Pancreas (tissue), 10 donors: ENCODE measurements at regions not wholly inside any gene's neighbourhood (a gene's known extent, or its start where the extent isn't known, plus 50 kb on each side); places are given as distances from the start of the nearest gene placed in this dataset.

ENCODE experiments used
- ATAC-seq, 4 donors: fragments of 200-7000 bp; cut with Tn5 transposase; one replicate each; pipeline versions ENCODE4 v1.8.0 to v1.9.1; 2020; ENCODE audit warnings: mild to moderate bottlenecking in 4 of 4, moderate library complexity in 4 of 4
- DNase-seq, 6 donors: peaks; one replicate each; pipeline ENCODE4 v3.0.0-alpha.2; 2020
- FAIRE-seq: peaks from 2 replicates; lab custom pipeline; 2012; peaks lifted over from hg19 to GRCh38; lab: Jason Lieb, UNC
- H3K27ac ChIP-seq, 4 donors: fragments of 200-600 bp; sonication (generic); 1 replicate in 3 of 4; 2 replicates in 1 of 4; pipeline versions ENCODE4 v1.5.0 to v1.8.0; 2020
- H3K27me3 ChIP-seq, 4 donors: fragments of 200-600 bp; one replicate each; pipeline ENCODE4 v1.8.0; 2021
- H3K36me3 ChIP-seq, 3 donors: fragments of 200-600 bp; sonication (generic) in 1 of 3; one replicate each; pipeline versions ENCODE4 v1.5.0 to v1.8.0; 2020 to 2021
- H3K4me1 ChIP-seq, 3 donors: fragments of 200-600 bp; one replicate each; pipeline ENCODE4 v1.8.0; 2021
- H3K4me3 ChIP-seq, 4 donors: fragments of 200-600 bp; sonication (generic) in 2 of 4; one replicate each; pipeline versions ENCODE4 v1.5.0 to v1.8.0; 2020 to 2021
- H3K9me3 ChIP-seq, 4 donors: fragments of 200-600 bp; one replicate each; pipeline ENCODE4 v1.8.0; 2021
- CTCF ChIP-seq, 4 donors: fragments of 200-600 bp; sonication (generic) in 3 of 4; IDR thresholded peaks; one replicate each; pipeline versions ENCODE4 v1.5.0 to v1.8.0; 2021; ENCODE audit warnings: antibody characterized with exemption in 4 of 4
- WGBS, 2 donors: extraction: QIAGEN DNeasy Blood & Tissue Kit; methylation state at CpG; one replicate each; pipeline ENCODE4 v1.1.7; 2013; 5-methylcytosine and 5-hydroxymethylcytosine counted together
- intact Hi-C, 3 donors: fragments of 100-400 bp; cut with DNase I; formaldehyde crosslinking; loops; one replicate each; pipeline versions ENCODE4 v1.11.1 to v1.14.2; 2022
- donor health status: healthy with polysubstance abuse.
- donor health status: DM: no; HTN: no; CAD: no; lungs with moderate emphysema.
- donor health status: DM: no; HTN: no; CAD: no.
- donor health status: control.
- donor health status: control.
- donor health status: Bipolar disorder and iron deficiency.
- donor health status: DM: yes; HTN: yes; CAD: no.
- donor health status: DM: no; HTN: no; CAD: no.
- donor health status: DM: no; HTN: no; CAD: no.
- donor health status: DM: yes; HTN: yes; CAD: no.

GRCh38 chr10:3693022-3693697, 91.8 kb downstream of the KLF6 start:
- Histone ChIP-seq H3K9me3 (no peaks in the 10 kb centered on the region), H3K4me1 (no peaks in the 10 kb centered on the region), H3K27ac (no peak overlapping the region), H3K36me3 (no peaks in the 10 kb centered on the region), H3K4me3 (no peak overlapping the region), H3K27me3 (no peaks in the 10 kb centered on the region)
- no peak for ATAC-seq
- FAIRE-seq = no peak
- WGBS, 2 donors = 86 to 92% methylated on average over 11 of the region's 11 CpGs
- no peak for TF ChIP-seq CTCF (IDR thresholded peaks at IDR 0.05)
- DNase-seq = no peak
- intact Hi-C loops = no loop called here

DNA sequence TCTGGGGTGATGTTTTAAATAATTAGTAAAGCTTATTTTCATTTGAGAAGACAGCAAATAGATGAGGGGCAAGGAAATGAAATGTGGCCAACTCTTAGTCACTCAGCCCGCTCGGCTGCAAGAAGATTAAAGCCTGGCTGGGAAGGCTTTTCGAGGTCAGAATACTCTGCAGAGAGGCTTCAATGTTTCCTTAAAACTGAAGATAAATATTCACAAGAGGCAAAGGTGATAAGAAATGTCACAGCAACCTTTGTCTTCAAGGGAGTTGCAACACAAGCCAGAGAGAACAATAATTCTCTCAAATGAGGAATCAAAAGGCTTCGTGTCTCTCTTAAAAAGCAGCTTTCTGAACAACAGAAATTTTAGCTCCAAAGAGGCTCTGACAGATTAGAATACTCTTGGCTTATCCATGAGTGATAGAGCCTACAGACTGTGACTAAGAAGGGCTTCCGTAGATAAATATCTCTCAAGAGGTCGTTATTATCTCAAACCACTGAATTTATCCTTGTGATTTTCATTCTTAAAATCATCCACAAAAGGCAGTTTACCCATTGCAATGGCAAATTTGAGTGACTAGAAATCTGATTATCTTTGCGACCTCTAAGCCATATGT, 92.5 kb downstream of the KLF6 start:
- intact Hi-C loops = no loop called here
- Histone ChIP-seq H3K27ac (no peak overlapping the region), H3K36me3 (no peaks in the 10 kb centered on the region), H3K27me3 (no peaks in the 10 kb centered on the region), H3K4me3 (no peak overlapping the region), H3K9me3 (no peaks in the 10 kb centered on the region), H3K4me1 (no peaks in the 10 kb centered on the region)
- 39 to 40% methylated on average over 7 of the region's 7 CpGs for WGBS, 2 donors
- FAIRE-seq (no peak), ATAC-seq (no peak), DNase-seq (no peak)
- TF ChIP-seq CTCF (IDR thresholded peaks at IDR 0.05) = no peak

DNA sequence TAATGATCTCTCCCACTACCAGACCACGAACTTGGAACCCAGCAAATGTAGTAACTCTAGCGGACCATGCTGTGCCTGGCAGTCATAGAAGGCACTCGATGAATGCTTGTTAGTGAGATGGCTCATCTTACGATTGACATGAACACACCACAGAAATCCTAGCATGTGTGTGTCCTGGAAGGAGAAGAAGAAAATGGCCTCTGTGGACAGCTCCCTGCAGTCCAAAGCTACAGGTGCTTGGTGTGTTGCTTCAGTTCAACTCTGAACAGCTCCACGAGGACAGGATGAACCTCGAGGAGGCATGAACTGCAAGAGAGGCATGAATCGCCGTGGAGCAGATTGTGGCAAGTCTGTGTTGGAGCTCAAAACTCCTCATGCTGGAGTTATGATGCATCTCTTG, 93.5 kb downstream of the KLF6 start:
- no peak overlapping the region for H3K4me3 ChIP-seq
- ATAC-seq (no peak), FAIRE-seq (no peak), DNase-seq (no peak)
- WGBS, 2 donors = 77 to 79% methylated on average over 8 of the region's 8 CpGs
- no peak overlapping the region for H3K27ac ChIP-seq
- no peaks in the 10 kb centered on the region for H3K4me1 ChIP-seq
- intact Hi-C loops = no loop called here
- H3K9me3 ChIP-seq = no peaks in the 10 kb centered on the region
- H3K27me3 ChIP-seq = no peaks in the 10 kb centered on the region
- TF ChIP-seq CTCF (IDR thresholded peaks at IDR 0.05) = no peak
- H3K36me3 ChIP-seq = no peaks in the 10 kb centered on the region

DNA sequence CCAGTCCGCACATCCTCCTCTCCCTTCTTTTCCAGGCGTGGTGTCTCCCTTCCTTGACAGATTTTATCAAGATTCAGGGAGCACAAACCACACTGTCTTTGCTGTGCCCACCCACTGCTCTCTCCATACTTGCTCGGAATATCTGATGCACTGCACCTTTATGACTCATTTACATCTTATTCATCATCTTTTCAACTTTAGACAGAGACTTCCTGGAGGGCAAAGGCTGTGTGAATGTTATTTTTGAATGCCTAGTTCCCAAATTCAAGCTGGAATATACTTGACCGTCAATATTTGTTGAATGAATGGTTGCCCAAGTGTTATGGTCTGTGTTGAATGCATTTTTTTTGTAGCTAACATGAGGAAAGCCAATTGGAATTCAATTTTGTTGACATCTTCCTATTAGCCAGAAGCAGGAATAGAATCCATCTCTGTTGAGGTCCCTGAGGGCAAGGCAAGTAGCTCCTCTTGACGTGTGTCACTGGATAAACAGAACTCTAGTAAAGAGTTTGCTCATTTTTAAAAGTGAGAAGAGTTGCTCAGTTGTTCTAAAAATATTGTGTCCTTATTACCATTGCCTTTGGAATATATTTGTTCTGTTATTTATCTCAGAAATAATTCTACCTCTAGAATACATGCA, 95.0 kb downstream of the KLF6 start:
- H3K9me3 ChIP-seq = no peaks in the 10 kb centered on the region
- ATAC-seq (no peak), DNase-seq (no peak), FAIRE-seq (no peak)
- H3K36me3 ChIP-seq = no peaks in the 10 kb centered on the region
- H3K4me3 ChIP-seq = no peak overlapping the region
- WGBS, 2 donors = 68 to 89% methylated on average over 5 of the region's 5 CpGs
- intact Hi-C loops = no loop called here
- no peaks in the 10 kb centered on the region for H3K4me1 ChIP-seq
- no peak overlapping the region for H3K27ac ChIP-seq
- TF ChIP-seq CTCF (IDR thresholded peaks at IDR 0.05) = no peak
- H3K27me3 ChIP-seq = no peaks in the 10 kb centered on the region
